HG03039 (cell line): ENCODE measurements at regions not wholly inside any gene's neighbourhood (a gene's known extent, or its start where the extent isn't known, plus 50 kb on each side); places are given as distances from the start of the nearest gene placed in this dataset.

Experiments
- ATAC-seq: cut with Tn5 transposase; IDR thresholded peaks from one replicate; pipeline ENCODE4 v1.9.1; 2021; ENCODE audit warnings: mild to moderate bottlenecking, moderate library complexity; ENCODE audit not compliant: unreplicated experiment

GRCh38 chr2:37425408-37425807, 81.0 kb downstream of the QPCT start:
- no peak for ATAC-seq

- ATAC-seq, result no peak
These were observed 82.8 kb downstream of the QPCT start for GRCh38 chr2:37427241-37427640.

GRCh38 chr2:37436323-37436722, 91.9 kb downstream of the QPCT start:
- ATAC-seq, result no peak

GRCh38 chr2:37439131-37439642, 94.8 kb downstream of the QPCT start:
- ATAC-seq, result no peak

- no peak for ATAC-seq
These were observed 96.6 kb downstream of the QPCT start for GRCh38 chr2:37441055-37441454.

- ATAC-seq, result no peak
These were observed 98.7 kb downstream of the QPCT start for GRCh38 chr2:37443082-37443481.

- ATAC-seq, result no peak
These were observed 103.0 kb downstream of the QPCT start for GRCh38 chr2:37447446-37447845.

- no peak for ATAC-seq
These were observed 104.1 kb downstream of the QPCT start for GRCh38 chr2:37448342-37449120.

GRCh38 chr2:37449761-37450296, 105.4 kb downstream of the QPCT start:
- ATAC-seq, result no peak

GRCh38 chr2:37453027-37453426, 108.6 kb downstream of the QPCT start:
- no peak for ATAC-seq

- no peak for ATAC-seq
These were observed 110.7 kb downstream of the QPCT start for GRCh38 chr2:37454851-37455762.

GRCh38 chr2:37456479-37456878, 112.0 kb downstream of the QPCT start:
- no peak for ATAC-seq

- no peak for ATAC-seq
These were observed 113.0 kb downstream of the QPCT start for GRCh38 chr2:37457401-37457901.

- ATAC-seq, result no peak
These were observed 113.7 kb downstream of the QPCT start for GRCh38 chr2:37458133-37458532.

- no peak for ATAC-seq
These were observed 114.9 kb downstream of the QPCT start for GRCh38 chr2:37459095-37459981.

GRCh38 chr2:37460896-37461229, 116.4 kb downstream of the QPCT start:
- no peak for ATAC-seq

GRCh38 chr2:37464067-37464466, 119.6 kb downstream of the QPCT start:
- no peak for ATAC-seq

- no peak for ATAC-seq
These were observed 122.2 kb downstream of the QPCT start for GRCh38 chr2:37466533-37467222.

GRCh38 chr2:37468170-37468569, 123.7 kb downstream of the QPCT start:
- ATAC-seq, result no peak

GRCh38 chr2:37469126-37469525, 124.7 kb downstream of the QPCT start:
- ATAC-seq, result no peak
